ENCODE measurements at regions not wholly inside any gene's neighbourhood (a gene's known extent, or its start where the extent isn't known, plus 50 kb on each side); places are given as distances from the start of the nearest gene placed in this dataset.

DNA sequence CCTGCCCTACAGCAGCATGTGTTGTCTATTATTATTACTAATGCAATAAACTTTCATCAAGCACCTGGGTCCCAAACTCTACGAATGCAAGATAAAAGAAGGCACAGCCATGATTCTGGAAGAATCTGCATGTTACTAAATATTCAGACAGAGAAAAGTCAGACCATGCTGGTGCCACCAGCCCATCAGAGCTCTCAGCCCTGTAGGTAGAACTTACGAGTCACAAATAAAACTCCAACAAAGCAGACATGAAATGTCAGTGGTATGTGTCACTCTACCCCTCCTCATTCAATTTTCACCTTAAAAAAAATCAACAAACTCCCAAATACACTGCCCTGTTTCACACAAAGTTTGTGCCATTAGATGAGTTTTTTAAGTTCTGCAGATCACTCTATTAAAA lies 62.4 kb upstream of the TIAM1 start:
- TF ChIP-seq, protein P1, sequence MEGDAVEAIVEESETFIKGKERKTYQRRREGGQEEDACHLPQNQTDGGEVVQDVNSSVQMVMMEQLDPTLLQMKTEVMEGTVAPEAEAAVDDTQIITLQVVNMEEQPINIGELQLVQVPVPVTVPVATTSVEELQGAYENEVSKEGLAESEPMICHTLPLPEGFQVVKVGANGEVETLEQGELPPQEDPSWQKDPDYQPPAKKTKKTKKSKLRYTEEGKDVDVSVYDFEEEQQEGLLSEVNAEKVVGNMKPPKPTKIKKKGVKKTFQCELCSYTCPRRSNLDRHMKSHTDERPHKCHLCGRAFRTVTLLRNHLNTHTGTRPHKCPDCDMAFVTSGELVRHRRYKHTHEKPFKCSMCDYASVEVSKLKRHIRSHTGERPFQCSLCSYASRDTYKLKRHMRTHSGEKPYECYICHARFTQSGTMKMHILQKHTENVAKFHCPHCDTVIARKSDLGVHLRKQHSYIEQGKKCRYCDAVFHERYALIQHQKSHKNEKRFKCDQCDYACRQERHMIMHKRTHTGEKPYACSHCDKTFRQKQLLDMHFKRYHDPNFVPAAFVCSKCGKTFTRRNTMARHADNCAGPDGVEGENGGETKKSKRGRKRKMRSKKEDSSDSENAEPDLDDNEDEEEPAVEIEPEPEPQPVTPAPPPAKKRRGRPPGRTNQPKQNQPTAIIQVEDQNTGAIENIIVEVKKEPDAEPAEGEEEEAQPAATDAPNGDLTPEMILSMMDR (IDR thresholded peaks at IDR 0.05 in 2 of 3, conservative IDR thresholded peaks at IDR 0.05 in 1 of 3; ENCODE audit: control insufficient read depth in 2 of 3, extremely low read depth in 1 of 3, insufficient read depth in 1 of 3, low read depth in 3 of 3, low read length in 3 of 3): no peak
- no peak for TF ChIP-seq ETV6 (conservative IDR thresholded peaks at IDR 0.05 in 1 of 2, IDR thresholded peaks at IDR 0.05 in 1 of 2; ENCODE audit: borderline replicate concordance in 1 of 2, low read depth in 1 of 2)
- TF ChIP-seq SMC3 (IDR thresholded peaks at IDR 0.05; ENCODE audit: borderline replicate concordance, low read length): no peak
- TF ChIP-seq ESRRA (IDR thresholded peaks at IDR 0.05; ENCODE audit: low read length): no peak
- TF ChIP-seq POLR2AphosphoS5 (IDR thresholded peaks at IDR 0.05; ENCODE audit: low read length): no peak
- TF ChIP-seq ATF7 (IDR thresholded peaks at IDR 0.05; ENCODE audit: low read depth): no peak
